ENCODE measurements at regions not wholly inside any gene's neighbourhood (a gene's known extent, or its start where the extent isn't known, plus 50 kb on each side); places are given as distances from the start of the nearest gene placed in this dataset.
"Not testable (repeated sequence)": the region's sequence is repeated elsewhere in the genome, so short reads cannot be mapped to it uniquely, and the experiment has no call there.

GRCh38 chr10:16116404-16117304 is 256.3 kb upstream of the MINDY3 start:
- DNase-seq, result no peak
- intact Hi-C loops (cut with DNase I), result no loop called here

GRCh38 chr10:16117305-16117695 is 257.0 kb upstream of the MINDY3 start:
- intact Hi-C loops (cut with DNase I), result no loop called here

GRCh38 chr10:16119445-16119844 is 259.1 kb upstream of the MINDY3 start:
- intact Hi-C loops (cut with DNase I), result no loop called here
- no peak for DNase-seq

More at GRCh38 chr10:16117305-16117695, 257.0 kb upstream of the MINDY3 start:
- DNase-seq, result no peak

GRCh38 chr10:16120563-16120962 is 260.3 kb upstream of the MINDY3 start:
- intact Hi-C loops (cut with DNase I), result no loop called here
- DNase-seq, result no peak

- intact Hi-C loops (cut with DNase I), result no loop called here
- DNase-seq, result peak in 1 of 10 donors; percentile 57
Observed at GRCh38 chr10:16141499-16141898, 281.2 kb upstream of the MINDY3 start.

GRCh38 chr10:16146993-16147392 is 286.7 kb upstream of the MINDY3 start:
- DNase-seq, result no peak
- intact Hi-C loops (cut with DNase I), result no loop called here

GRCh38 chr10:16155834-16156233 is 281.0 kb upstream of the PTER start:
- intact Hi-C loops (cut with DNase I), result no loop called here
- no peak for DNase-seq

GRCh38 chr10:16156681-16157080 is 280.1 kb upstream of the PTER start:
- intact Hi-C loops (cut with DNase I), result no loop called here

GRCh38 chr10:16165067-16165466 is 271.7 kb upstream of the PTER start:
- DNase-seq; intact Hi-C loops (cut with DNase I): not testable (repeated sequence)

More at GRCh38 chr10:16156681-16157080, 280.1 kb upstream of the PTER start:
- no peak for DNase-seq

GRCh38 chr10:16182144-16182543 is 254.7 kb upstream of the PTER start:
- no peak for DNase-seq
- intact Hi-C loops (cut with DNase I), result no loop called here

GRCh38 chr10:16182688-16183087 is 254.1 kb upstream of the PTER start:
- no peak for DNase-seq
- intact Hi-C loops (cut with DNase I), result no loop called here

GRCh38 chr10:16184096-16184597 is 252.7 kb upstream of the PTER start:
- DNase-seq, result no peak
- intact Hi-C loops (cut with DNase I), result no loop called here

GRCh38 chr10:16184906-16185305 is 251.9 kb upstream of the PTER start:
- no peak for DNase-seq
- intact Hi-C loops (cut with DNase I), result no loop called here

GRCh38 chr10:16186564-16186963 is 250.2 kb upstream of the PTER start:
- no peak for DNase-seq
- intact Hi-C loops (cut with DNase I), result no loop called here

- DNase-seq, result no peak
- intact Hi-C loops (cut with DNase I), result no loop called here
Observed at GRCh38 chr10:16187161-16187560, 249.6 kb upstream of the PTER start.

- intact Hi-C loops (cut with DNase I), result no loop called here
Observed at GRCh38 chr10:16192337-16192736, 244.5 kb upstream of the PTER start.

GRCh38 chr10:16193241-16193640 is 243.6 kb upstream of the PTER start:
- no peak for DNase-seq
- intact Hi-C loops (cut with DNase I), result no loop called here

More at GRCh38 chr10:16192337-16192736, 244.5 kb upstream of the PTER start:
- no peak for DNase-seq

GRCh38 chr10:16195178-16195769 is 241.5 kb upstream of the PTER start:
- intact Hi-C loops (cut with DNase I), result no loop called here
- DNase-seq, result no peak

GRCh38 chr10:16195894-16196293 is 240.9 kb upstream of the PTER start:
- intact Hi-C loops (cut with DNase I), result no loop called here
- DNase-seq, result no peak

- DNase-seq, result no peak
- intact Hi-C loops (cut with DNase I), result no loop called here
Observed at GRCh38 chr10:16199216-16199615, 237.6 kb upstream of the PTER start.

GRCh38 chr10:16223618-16224017 is 213.2 kb upstream of the PTER start:
- DNase-seq; intact Hi-C loops (cut with DNase I): not testable (repeated sequence)

- DNase-seq, result no peak
- intact Hi-C loops (cut with DNase I), result no loop called here
Observed at GRCh38 chr10:16227674-16228073, 209.1 kb upstream of the PTER start.

Measured in posterior cingulate gyrus (tissue), 11 donors.